Sigmoid colon (tissue), 6 donors: ENCODE measurements at regions not wholly inside any gene's neighbourhood (a gene's known extent, or its start where the extent isn't known, plus 50 kb on each side); places are given as distances from the start of the nearest gene placed in this dataset.
A peak's percentile ranks its signal among the peaks of the same experiment; 100 is the strongest.

Experiments
- DNase-seq: peaks from one replicate; pipeline ENCODE4 v3.0.0-alpha.2; 2019
- H3K27ac ChIP-seq, 4 donors: fragments of 200-600 bp; sonication (generic); one replicate each; pipeline ENCODE4 v1.5.1; 2016 to 2019; ENCODE audit warnings: mild to moderate bottlenecking in 1 of 4
- H3K27me3 ChIP-seq, 3 donors: fragments of 200-600 bp; sonication (generic); one replicate each; pipeline ENCODE4 v1.5.1; 2019; ENCODE audit warnings: mild to moderate bottlenecking in 1 of 3
- H3K36me3 ChIP-seq, 4 donors: fragments of 200-600 bp; sonication (generic); one replicate each; pipeline ENCODE4 v1.5.1; 2016 to 2019
- H3K4me1 ChIP-seq, 4 donors: fragments of 200-600 bp; sonication (generic); one replicate each; pipeline ENCODE4 v1.5.1; 2017 to 2019
- H3K4me3 ChIP-seq, 4 donors: fragments of 200-600 bp; sonication (generic); one replicate each; pipeline ENCODE4 v1.5.1; 2017 to 2019; ENCODE audit warnings: mild to moderate bottlenecking in 2 of 4, moderate library complexity in 1 of 4
- H3K9me3 ChIP-seq, 4 donors: fragments of 200-600 bp in 3 of 4; sonication (generic) in 3 of 4; one replicate each; pipeline versions ENCODE4 v1.5.1 to v1.6.1; 2013 to 2019
- CTCF ChIP-seq, 4 experiments: fragments of 450-650 bp in 3 of 4; fragments of 200-600 bp in 1 of 4; IDR thresholded peaks; one replicate each; pipeline ENCODE4 v1.5.1; 2016 to 2019; ENCODE audit warnings: antibody characterized with exemption in 4 of 4, mild to moderate bottlenecking in 3 of 4, moderate library complexity in 2 of 4
- EP300 ChIP-seq, 4 donors: sonication (generic); formaldehyde crosslinking; IDR thresholded peaks; one replicate each; pipeline ENCODE4 v1.6.1; 2017; ENCODE audit warnings: antibody characterized with exemption in 4 of 4
- POLR2A ChIP-seq, 2 donors: fragments of 450-650 bp; IDR thresholded peaks; one replicate each; pipeline ENCODE4 v1.6.1; 2016; ENCODE audit warnings: antibody characterized with exemption in 2 of 2, mild to moderate bottlenecking in 2 of 2, moderate library complexity in 2 of 2
- POLR2AphosphoS5 ChIP-seq, 4 donors: sonication (generic); formaldehyde crosslinking; IDR thresholded peaks; one replicate each; pipeline ENCODE4 v1.6.1; 2017; ENCODE audit warnings: antibody characterized with exemption in 4 of 4
- WGBS, 2 donors: extraction: QIAGEN DNeasy Blood & Tissue Kit; methylation state at CpG; one replicate each; pipeline ENCODE4 v1.1.7; 2013; 5-methylcytosine and 5-hydroxymethylcytosine counted together
- intact Hi-C: fragments of 100-400 bp; cut with DNase I; formaldehyde crosslinking; loops from one replicate; pipeline ENCODE4 v1.15.1; 2023
- donor health status: healthy with polysubstance abuse.
- donor health status: healthy.

GRCh38 chr17:72420775-72421127 lies 299.9 kb downstream of the SOX9 start:
- H3K9me3 ChIP-seq: peaks cover 0 to 14% (median 10%) of the 10 kb centered on the region in 4 donors
- TF ChIP-seq CTCF (IDR thresholded peaks at IDR 0.05) (no peak), EP300 (IDR thresholded peaks at IDR 0.05) (no peak), POLR2AphosphoS5 (IDR thresholded peaks at IDR 0.05) (no peak), POLR2A (IDR thresholded peaks at IDR 0.05) (no peak)
- H3K4me3 ChIP-seq: no peak overlapping the region
- intact Hi-C loops: no loop called here
- no peak for DNase-seq
- H3K4me1 ChIP-seq: peaks cover 0 to 9% (median 0%) of the 10 kb centered on the region in 4 donors
- WGBS, 2 donors: 63 to 77% methylated on average over 8 of the region's 8 CpGs
- H3K36me3 ChIP-seq: no peaks in the 10 kb centered on the region
- H3K27me3 ChIP-seq: no peaks in the 10 kb centered on the region
- no peak overlapping the region for H3K27ac ChIP-seq

- H3K4me3 ChIP-seq: no peak overlapping the region
- H3K4me1 ChIP-seq: peaks cover 0 to 9% (median 0%) of the 10 kb centered on the region in 4 donors
- DNase-seq: no peak
- H3K27me3 ChIP-seq: no peaks in the 10 kb centered on the region
- TF ChIP-seq POLR2AphosphoS5 (IDR thresholded peaks at IDR 0.05) (peak in 1 of 4 donors; percentile 48), POLR2A (IDR thresholded peaks at IDR 0.05) (no peak), EP300 (IDR thresholded peaks at IDR 0.05) (no peak), CTCF (IDR thresholded peaks at IDR 0.05) (no peak)
- H3K9me3 ChIP-seq: peaks cover 0 to 14% (median 10%) of the 10 kb centered on the region in 4 donors
- intact Hi-C loops: no loop called here
- H3K27ac ChIP-seq: no peak overlapping the region
- no peaks in the 10 kb centered on the region for H3K36me3 ChIP-seq
- WGBS, 2 donors: 33 to 55% methylated on average over 11 of the region's 11 CpGs
These were observed 300.6 kb downstream of the SOX9 start for GRCh38 chr17:72421128-72422092.

- peaks cover 0 to 9% (median 0%) of the 10 kb centered on the region in 4 donors for H3K4me1 ChIP-seq
- no peak overlapping the region for H3K27ac ChIP-seq
- intact Hi-C loops: no loop called here
- H3K9me3 ChIP-seq: peaks cover 0 to 9% (median 7%) of the 10 kb centered on the region in 4 donors
- TF ChIP-seq POLR2A (IDR thresholded peaks at IDR 0.05) (no peak), EP300 (IDR thresholded peaks at IDR 0.05) (no peak), CTCF (IDR thresholded peaks at IDR 0.05) (no peak)
- H3K27me3 ChIP-seq: no peaks in the 10 kb centered on the region
- DNase-seq: no peak
- H3K4me3 ChIP-seq: no peak overlapping the region
- H3K36me3 ChIP-seq: no peaks in the 10 kb centered on the region
- WGBS, 2 donors: 56 to 69% methylated on average over 1 of the region's 1 CpG
These were observed 301.3 kb downstream of the SOX9 start for GRCh38 chr17:72422204-72422504.

- Histone ChIP-seq H3K4me3 (no peak overlapping the region), H3K27ac (no peak overlapping the region), H3K36me3 (no peaks in the 10 kb centered on the region), H3K4me1 (peaks cover 0 to 9% (median 0%) of the 10 kb centered on the region in 4 donors), H3K27me3 (no peaks in the 10 kb centered on the region), H3K9me3 (peaks cover 0 to 6% (median 5%) of the 10 kb centered on the region in 4 donors)
- TF ChIP-seq EP300 (IDR thresholded peaks at IDR 0.05) (no peak), POLR2AphosphoS5 (IDR thresholded peaks at IDR 0.05) (peak in 1 of 4 donors; percentile 5)
- 60 to 61% methylated on average over 21 of the region's 21 CpGs for WGBS, 2 donors
- intact Hi-C loops: no loop called here
- DNase-seq: peak; percentile 70
These were observed 301.9 kb downstream of the SOX9 start for GRCh38 chr17:72422505-72423285.

- no peak for DNase-seq
- H3K27ac ChIP-seq: no peak overlapping the region
- H3K9me3 ChIP-seq: peaks cover 0 to under 1% (median 0%) of the 10 kb centered on the region in 4 donors
- no peaks in the 10 kb centered on the region for H3K36me3 ChIP-seq
- WGBS, 2 donors: 87 to 91% methylated on average over 5 of the region's 5 CpGs
- no peaks in the 10 kb centered on the region for H3K27me3 ChIP-seq
- H3K4me1 ChIP-seq: peaks cover 0 to 9% (median 0%) of the 10 kb centered on the region in 4 donors
- H3K4me3 ChIP-seq: no peak overlapping the region
- no peak for TF ChIP-seq CTCF (IDR thresholded peaks at IDR 0.05)
- no peak for TF ChIP-seq EP300 (IDR thresholded peaks at IDR 0.05)
- no peak for TF ChIP-seq POLR2A (IDR thresholded peaks at IDR 0.05)
- TF ChIP-seq POLR2AphosphoS5 (IDR thresholded peaks at IDR 0.05): no peak
- intact Hi-C loops: no loop called here
These were observed 302.4 kb downstream of the SOX9 start for GRCh38 chr17:72423286-72423589.
